RPMI7951 (cell line): ENCODE measurements at regions not wholly inside any gene's neighbourhood (a gene's known extent, or its start where the extent isn't known, plus 50 kb on each side); places are given as distances from the start of the nearest gene placed in this dataset.

Experiments
- DNase-seq: peaks from one replicate; pipeline ENCODE4 v3.0.0-alpha.2; 2012; ENCODE audit warnings: low read depth

GRCh38 chr11:27193434-27194225 lies 153.0 kb downstream of the BBOX1 start:
- no peak for DNase-seq

DNA sequence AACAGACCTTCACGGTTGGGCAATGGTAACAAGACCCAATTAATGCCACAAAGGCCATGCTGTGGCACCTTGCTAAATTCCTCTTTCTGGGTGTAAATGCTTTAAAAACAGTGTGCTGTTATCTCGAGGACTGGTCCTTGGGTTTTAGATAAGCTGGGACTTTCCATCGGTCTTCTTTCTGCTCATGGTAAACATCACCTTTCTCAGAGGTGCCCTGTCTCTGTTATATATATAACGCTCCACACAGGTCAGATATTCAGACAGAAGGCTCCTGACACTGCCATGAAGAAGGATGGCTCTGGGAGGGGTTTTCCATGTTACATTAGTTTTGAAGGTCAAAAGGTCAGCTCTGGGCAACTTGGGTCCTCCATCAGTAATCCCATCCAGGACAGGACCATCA lies 151.6 kb downstream of the BBOX1 start:
- no peak for DNase-seq

DNA sequence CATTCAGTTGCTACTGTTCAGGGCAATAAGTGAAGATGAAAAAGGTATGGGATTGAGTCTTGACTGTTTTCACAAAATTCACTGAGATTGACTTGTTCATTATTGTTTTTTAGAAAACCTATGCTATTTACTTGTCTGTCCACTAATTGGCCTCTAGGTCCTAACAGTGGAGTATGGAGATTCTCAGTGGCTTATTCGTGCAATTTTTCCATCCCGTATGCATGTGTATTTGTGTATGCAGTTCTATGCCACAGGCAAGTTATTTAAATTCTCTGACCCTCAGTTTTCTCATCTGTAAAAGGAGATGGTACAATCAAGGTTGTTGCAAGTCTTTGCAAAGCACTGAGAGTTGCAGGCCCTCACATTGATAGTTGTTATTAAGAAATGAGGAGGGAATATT lies 151.0 kb downstream of the BBOX1 start:
- no peak for DNase-seq

DNA sequence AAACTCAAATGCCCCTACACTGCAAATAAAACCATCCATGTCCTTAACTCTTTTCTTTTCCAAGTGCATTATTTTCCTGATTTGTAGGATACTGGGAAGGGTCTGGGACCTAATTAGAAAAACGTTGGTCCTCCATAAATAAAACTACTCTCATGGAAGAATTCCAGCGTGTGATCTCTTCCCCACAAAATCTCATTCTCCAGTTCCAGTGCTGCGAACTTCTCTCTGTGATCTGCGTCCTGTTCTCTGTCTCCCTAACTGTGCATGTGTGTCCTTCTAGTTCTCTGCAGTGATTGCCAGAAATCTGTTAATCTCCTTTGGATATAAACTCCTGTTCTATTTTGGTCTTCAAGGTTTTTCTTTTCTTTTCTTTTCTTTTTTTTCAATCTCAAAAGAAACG lies 148.1 kb downstream of the BBOX1 start:
- no peak for DNase-seq

GRCh38 chr11:27187848-27188621 lies 147.4 kb downstream of the BBOX1 start:
- DNase-seq, result no peak

- DNase-seq, result no peak
Observed at GRCh38 chr11:27187075-27187847, 146.6 kb downstream of the BBOX1 start.

GRCh38 chr11:27186580-27186979 lies 146.0 kb downstream of the BBOX1 start:
- no peak for DNase-seq

DNA sequence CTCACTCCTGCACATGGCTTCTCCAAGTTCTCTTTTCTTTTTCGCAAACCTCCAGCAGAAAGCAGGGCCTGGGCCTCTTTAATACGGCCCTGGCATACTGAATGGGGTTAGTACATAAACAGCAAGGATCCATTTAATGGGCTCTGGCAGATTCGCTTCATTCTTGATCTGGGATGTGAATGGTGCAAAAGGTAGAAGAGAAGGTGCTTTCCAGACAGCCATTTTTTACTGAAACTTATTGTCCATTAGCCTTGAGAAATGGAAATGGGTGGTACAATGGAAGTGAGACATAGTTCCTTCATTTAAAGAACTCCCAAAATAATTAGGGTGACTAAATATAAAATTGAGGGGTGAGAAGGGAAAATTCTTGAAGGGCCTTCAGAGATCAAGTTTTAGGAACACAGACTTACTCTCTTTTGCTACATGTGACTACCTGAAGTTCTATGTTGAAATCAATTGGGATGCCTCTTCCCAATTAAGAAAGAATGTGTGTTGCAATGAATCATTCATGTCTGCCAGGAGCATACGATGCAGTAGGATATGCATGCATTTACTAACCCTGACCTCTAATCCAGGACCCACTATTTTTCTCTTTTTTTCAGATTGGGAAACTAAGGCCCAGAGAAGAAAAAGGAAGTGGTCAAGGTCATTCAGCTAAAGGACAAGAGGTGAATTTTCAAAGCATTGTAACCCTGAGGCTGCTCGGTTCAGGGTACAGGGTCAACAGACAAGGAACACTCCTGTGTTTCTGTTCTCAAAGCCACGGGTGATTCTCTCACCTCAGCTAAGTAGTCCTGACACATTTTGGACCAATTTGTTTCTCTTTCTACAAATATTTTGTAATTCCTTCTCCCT lies 144.1 kb downstream of the BBOX1 start:
- DNase-seq, result no peak

GRCh38 chr11:27183672-27184457 lies 143.2 kb downstream of the BBOX1 start:
- DNase-seq, result peak; percentile 60

- no peak for DNase-seq
Observed at GRCh38 chr11:27179334-27179733, 138.7 kb downstream of the BBOX1 start.

DNA sequence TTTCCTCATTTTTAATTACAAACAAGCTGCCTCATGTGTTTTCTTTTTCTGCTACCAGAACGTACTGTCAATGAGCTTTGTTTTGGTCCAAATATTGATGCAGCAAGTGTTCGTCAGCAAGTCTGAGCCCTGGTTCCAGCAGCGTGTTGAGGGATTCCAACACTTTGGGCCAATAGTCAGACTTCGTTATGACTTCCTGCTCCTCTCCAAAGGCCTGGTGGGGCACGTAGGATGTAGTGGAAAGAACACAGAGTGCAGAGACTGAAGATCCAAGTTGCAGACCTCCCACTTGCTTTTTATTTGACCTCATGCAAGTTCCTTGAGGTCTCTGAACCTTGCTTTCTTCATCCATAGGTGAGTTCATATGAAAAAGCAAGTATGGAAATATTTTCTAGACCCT lies 138.2 kb downstream of the BBOX1 start:
- no peak for DNase-seq
